ENCODE measurements at regions not wholly inside any gene's neighbourhood (a gene's known extent, or its start where the extent isn't known, plus 50 kb on each side); places are given as distances from the start of the nearest gene placed in this dataset.
A peak's percentile ranks its signal among the peaks of the same experiment; 100 is the strongest.

DNA sequence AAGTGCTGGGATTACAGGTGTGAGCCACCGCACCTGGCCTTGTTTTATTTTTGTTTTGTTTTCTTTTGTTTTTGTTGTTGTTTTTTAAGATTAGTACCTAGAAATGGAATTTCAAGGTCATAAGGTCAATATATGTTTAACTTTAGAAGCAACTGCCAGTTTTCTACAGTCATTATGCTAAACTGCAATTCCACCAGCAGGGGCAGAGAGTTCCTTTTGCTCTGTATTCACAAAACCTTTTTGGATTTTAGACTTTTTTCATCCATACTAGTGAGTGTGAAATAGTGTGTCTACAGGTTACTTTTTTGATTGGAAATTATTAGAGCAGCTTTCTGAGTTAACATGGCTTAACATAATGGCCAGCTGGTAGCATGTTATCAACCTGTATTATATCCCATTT, 580.6 kb downstream of the TRIML1 start:
- 100% methylated on average over 1 of the region's 1 CpG for WGBS
- no peaks in the 10 kb centered on the region for H3K27me3 ChIP-seq (ENCODE audit: control insufficient read depth in 1 of 2, insufficient read depth in 1 of 2, low read length in 2 of 2)
- H2BK120ac ChIP-seq (ENCODE audit: low read depth, low read length), result no peak overlapping the region
- H3K4me2 ChIP-seq (ENCODE audit: low read length, poor library complexity, severe bottlenecking), result no peak overlapping the region
- no peaks in the 10 kb centered on the region for H3K79me1 ChIP-seq (replicated peaks; ENCODE audit: low read length, poor library complexity, severe bottlenecking)
- no peak overlapping the region for H3K18ac ChIP-seq (ENCODE audit: low read depth in 1 of 2, low read length in 2 of 2)
- no peak overlapping the region for H2BK12ac ChIP-seq (ENCODE audit: low read length in 2 of 2)
- H3K9ac ChIP-seq (ENCODE audit: low read length), result no peak overlapping the region
- H2AK5ac ChIP-seq (ENCODE audit: low read length, severe bottlenecking), result no peak overlapping the region
- no peak overlapping the region for H3K14ac ChIP-seq (ENCODE audit: low read length in 2 of 2)
- H3K4me1 ChIP-seq (ENCODE audit: control insufficient read depth, insufficient read depth, low read depth, low read length), result no peaks in the 10 kb centered on the region
- no peak overlapping the region for H3K23ac ChIP-seq (ENCODE audit: low read length in 2 of 2)
- peaks cover 6% of the 10 kb centered on the region for H3K9me3 ChIP-seq (ENCODE audit: control insufficient read depth, low read length)
- H2BK15ac ChIP-seq (ENCODE audit: low read depth, poor library complexity, severe bottlenecking), result no peak overlapping the region
- no peak overlapping the region for H3K4ac ChIP-seq (ENCODE audit: low read depth in 1 of 2, low read length in 2 of 2)
- no peak overlapping the region for H4K8ac ChIP-seq (ENCODE audit: low read length)
- H3K36me3 ChIP-seq (ENCODE audit: control insufficient read depth in 1 of 2, insufficient read depth in 2 of 2, low read depth in 1 of 2, low read length in 2 of 2), result no peaks in the 10 kb centered on the region
- no peak overlapping the region for H2AFZ ChIP-seq (ENCODE audit: low read depth, low read length)
- no peak for DNase-seq
- H4K91ac ChIP-seq (ENCODE audit: low read length), result no peak overlapping the region
- no peak overlapping the region for H2BK5ac ChIP-seq (ENCODE audit: low read depth, low read length, poor library complexity, severe bottlenecking)
- H3K27ac ChIP-seq (ENCODE audit: low read length, poor library complexity, severe bottlenecking), result no peak overlapping the region
- no peak overlapping the region for H3K4me3 ChIP-seq (ENCODE audit: insufficient read depth in 1 of 2, low read depth in 1 of 2, low read length in 2 of 2)

DNA sequence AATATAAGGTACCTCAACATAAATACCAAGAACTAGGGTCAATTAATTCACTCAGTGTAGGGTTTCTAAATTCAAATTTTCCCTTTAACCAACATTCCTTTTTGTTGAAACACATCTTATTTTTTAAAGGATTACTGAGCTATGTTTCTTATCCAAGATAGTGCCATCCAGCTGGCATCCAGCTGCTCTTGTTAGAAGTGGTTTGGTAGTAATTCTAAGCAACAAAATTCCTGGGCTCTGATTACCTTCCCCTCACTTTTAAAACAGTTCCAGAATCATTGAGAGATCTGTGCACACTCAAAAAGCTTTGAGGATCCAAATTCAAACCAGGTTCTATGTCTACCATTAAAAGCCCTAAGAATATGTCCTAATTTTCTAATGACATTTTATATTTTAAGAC, 583.7 kb downstream of the TRIML1 start:
- Histone ChIP-seq H3K9me3 (ENCODE audit: control insufficient read depth, low read length) (peaks cover 6% of the 10 kb centered on the region), H3K9ac (ENCODE audit: low read length) (no peak overlapping the region), H3K14ac (ENCODE audit: low read length in 2 of 2) (no peak overlapping the region), H3K4me2 (ENCODE audit: low read length, poor library complexity, severe bottlenecking) (no peak overlapping the region), H3K4me3 (ENCODE audit: insufficient read depth in 1 of 2, low read depth in 1 of 2, low read length in 2 of 2) (no peak overlapping the region), H3K27me3 (ENCODE audit: control insufficient read depth in 1 of 2, insufficient read depth in 1 of 2, low read length in 2 of 2) (no peaks in the 10 kb centered on the region), H3K36me3 (ENCODE audit: control insufficient read depth in 1 of 2, insufficient read depth in 2 of 2, low read depth in 1 of 2, low read length in 2 of 2) (no peaks in the 10 kb centered on the region), H3K79me1 (replicated peaks; ENCODE audit: low read length, poor library complexity, severe bottlenecking) (no peaks in the 10 kb centered on the region), H2BK15ac (ENCODE audit: low read depth, poor library complexity, severe bottlenecking) (no peak overlapping the region), H3K23ac (ENCODE audit: low read length in 2 of 2) (no peak overlapping the region), H2BK5ac (ENCODE audit: low read depth, low read length, poor library complexity, severe bottlenecking) (no peak overlapping the region), H4K91ac (ENCODE audit: low read length) (no peak overlapping the region), H2BK12ac (ENCODE audit: low read length in 2 of 2) (no peak overlapping the region), H3K4me1 (ENCODE audit: control insufficient read depth, insufficient read depth, low read depth, low read length) (no peaks in the 10 kb centered on the region), H3K27ac (ENCODE audit: low read length, poor library complexity, severe bottlenecking) (no peak overlapping the region), H2AFZ (ENCODE audit: low read depth, low read length) (no peak overlapping the region), H3K4ac (ENCODE audit: low read depth in 1 of 2, low read length in 2 of 2) (no peak overlapping the region), H2AK5ac (ENCODE audit: low read length, severe bottlenecking) (no peak overlapping the region), H2BK120ac (ENCODE audit: low read depth, low read length) (no peak overlapping the region), H3K18ac (ENCODE audit: low read depth in 1 of 2, low read length in 2 of 2) (no peak overlapping the region), H4K8ac (ENCODE audit: low read length) (no peak overlapping the region)
- DNase-seq, result no peak

DNA sequence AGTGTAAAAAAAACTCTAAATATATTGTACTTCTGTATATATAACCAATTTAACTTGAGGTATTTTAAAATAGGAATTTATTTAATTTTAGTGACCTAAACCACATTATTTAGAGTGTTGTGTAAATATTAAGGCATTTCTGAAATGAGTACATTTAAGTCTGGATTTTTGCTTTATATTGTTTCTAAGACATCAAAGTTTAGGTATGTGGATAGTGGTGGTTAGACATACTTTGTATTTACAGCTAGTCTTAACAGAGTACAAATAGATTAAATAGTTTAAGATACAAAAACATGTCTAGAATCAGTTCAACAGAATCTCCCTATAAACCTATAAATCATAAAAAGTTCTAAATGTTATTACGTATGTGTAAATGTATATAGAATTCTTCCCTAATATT, 588.5 kb downstream of the TRIML1 start:
- Histone ChIP-seq H3K18ac (ENCODE audit: low read depth in 1 of 2, low read length in 2 of 2) (no peak overlapping the region), H3K27me3 (ENCODE audit: control insufficient read depth in 1 of 2, insufficient read depth in 1 of 2, low read length in 2 of 2) (no peaks in the 10 kb centered on the region), H4K91ac (ENCODE audit: low read length) (no peak overlapping the region), H3K27ac (ENCODE audit: low read length, poor library complexity, severe bottlenecking) (no peak overlapping the region), H3K4me2 (ENCODE audit: low read length, poor library complexity, severe bottlenecking) (no peak overlapping the region), H3K14ac (ENCODE audit: low read length in 2 of 2) (no peak overlapping the region), H3K9ac (ENCODE audit: low read length) (no peak overlapping the region), H2AFZ (ENCODE audit: low read depth, low read length) (no peak overlapping the region), H2AK5ac (ENCODE audit: low read length, severe bottlenecking) (no peak overlapping the region), H2BK15ac (ENCODE audit: low read depth, poor library complexity, severe bottlenecking) (no peak overlapping the region), H3K23ac (ENCODE audit: low read length in 2 of 2) (no peak overlapping the region), H2BK120ac (ENCODE audit: low read depth, low read length) (no peak overlapping the region), H3K36me3 (ENCODE audit: control insufficient read depth in 1 of 2, insufficient read depth in 2 of 2, low read depth in 1 of 2, low read length in 2 of 2) (no peaks in the 10 kb centered on the region), H3K4ac (ENCODE audit: low read depth in 1 of 2, low read length in 2 of 2) (no peak overlapping the region), H3K4me1 (ENCODE audit: control insufficient read depth, insufficient read depth, low read depth, low read length) (no peaks in the 10 kb centered on the region), H2BK12ac (ENCODE audit: low read length in 2 of 2) (no peak overlapping the region), H2BK5ac (ENCODE audit: low read depth, low read length, poor library complexity, severe bottlenecking) (no peak overlapping the region), H3K4me3 (ENCODE audit: insufficient read depth in 1 of 2, low read depth in 1 of 2, low read length in 2 of 2) (no peak overlapping the region), H4K8ac (ENCODE audit: low read length) (no peak overlapping the region), H3K9me3 (ENCODE audit: control insufficient read depth, low read length) (no peaks in the 10 kb centered on the region), H3K79me1 (replicated peaks; ENCODE audit: low read length, poor library complexity, severe bottlenecking) (no peaks in the 10 kb centered on the region)
- WGBS, result no CpG with 5 or more reads among the region's 1 CpG
- no peak for DNase-seq

GRCh38 chr4:188728359-188728758, 589.1 kb downstream of the TRIML1 start:
- no peak overlapping the region for H3K23ac ChIP-seq (ENCODE audit: low read length in 2 of 2)
- H3K18ac ChIP-seq (ENCODE audit: low read depth in 1 of 2, low read length in 2 of 2), result no peak overlapping the region
- H4K8ac ChIP-seq (ENCODE audit: low read length), result no peak overlapping the region
- H3K4me3 ChIP-seq (ENCODE audit: insufficient read depth in 1 of 2, low read depth in 1 of 2, low read length in 2 of 2), result no peak overlapping the region
- H3K79me1 ChIP-seq (replicated peaks; ENCODE audit: low read length, poor library complexity, severe bottlenecking), result no peaks in the 10 kb centered on the region
- H3K9me3 ChIP-seq (ENCODE audit: control insufficient read depth, low read length), result no peaks in the 10 kb centered on the region
- H3K27ac ChIP-seq (ENCODE audit: low read length, poor library complexity, severe bottlenecking), result peak overlapping the region; percentile 11
- H2AFZ ChIP-seq (ENCODE audit: low read depth, low read length), result no peak overlapping the region
- H3K36me3 ChIP-seq (ENCODE audit: control insufficient read depth in 1 of 2, insufficient read depth in 2 of 2, low read depth in 1 of 2, low read length in 2 of 2), result no peaks in the 10 kb centered on the region
- no peak overlapping the region for H2BK12ac ChIP-seq (ENCODE audit: low read length in 2 of 2)
- no peak overlapping the region for H3K14ac ChIP-seq (ENCODE audit: low read length in 2 of 2)
- no peak overlapping the region for H2BK5ac ChIP-seq (ENCODE audit: low read depth, low read length, poor library complexity, severe bottlenecking)
- no peaks in the 10 kb centered on the region for H3K4me1 ChIP-seq (ENCODE audit: control insufficient read depth, insufficient read depth, low read depth, low read length)
- no peak overlapping the region for H2AK5ac ChIP-seq (ENCODE audit: low read length, severe bottlenecking)
- no peaks in the 10 kb centered on the region for H3K27me3 ChIP-seq (ENCODE audit: control insufficient read depth in 1 of 2, insufficient read depth in 1 of 2, low read length in 2 of 2)
- no peak overlapping the region for H4K91ac ChIP-seq (ENCODE audit: low read length)
- WGBS, result no CpG with 5 or more reads among the region's 1 CpG
- no peak overlapping the region for H3K9ac ChIP-seq (ENCODE audit: low read length)
- H2BK15ac ChIP-seq (ENCODE audit: low read depth, poor library complexity, severe bottlenecking), result no peak overlapping the region
- no peak overlapping the region for H3K4me2 ChIP-seq (ENCODE audit: low read length, poor library complexity, severe bottlenecking)
- H2BK120ac ChIP-seq (ENCODE audit: low read depth, low read length), result no peak overlapping the region
- no peak for DNase-seq
- no peak overlapping the region for H3K4ac ChIP-seq (ENCODE audit: low read depth in 1 of 2, low read length in 2 of 2)
